ENCODE measurements at regions not wholly inside any gene's neighbourhood (a gene's known extent, or its start where the extent isn't known, plus 50 kb on each side); places are given as distances from the start of the nearest gene placed in this dataset.

DNA sequence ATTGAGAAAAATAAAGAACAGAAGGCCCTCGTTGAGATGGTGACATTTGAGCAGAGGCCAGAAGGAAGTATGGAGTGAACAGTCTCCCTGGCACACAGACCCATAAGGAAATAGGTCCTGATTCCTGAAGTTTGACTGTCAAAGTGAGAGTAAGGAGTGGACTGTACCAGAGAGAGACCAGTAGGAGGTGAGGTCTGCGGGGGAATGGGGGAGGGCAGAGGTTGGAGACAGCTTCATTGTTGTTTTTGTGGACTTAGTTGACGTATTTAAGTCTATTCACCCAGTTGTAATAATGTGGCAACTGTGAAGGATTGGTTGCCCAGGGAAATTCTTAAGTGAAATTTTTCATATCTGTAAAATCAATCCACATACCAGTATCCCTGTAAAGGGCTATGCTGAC is 110.7 kb downstream of the TFAP2B start:
- no peak overlapping the region for H3K4me2 ChIP-seq
- Mint-ChIP-seq H3K27ac (no peak overlapping the region), H3K4me1 (peaks cover 6% of the 10 kb centered on the region; the same call in 2 of the 3 replicates), H3K27me3 (ENCODE audit: insufficient read depth, low read depth, poor library complexity) (no peaks in the 10 kb centered on the region), H3K36me3 (ENCODE audit: low read depth) (no peaks in the 10 kb centered on the region), H3K9me3 (no peaks in the 10 kb centered on the region), H3K4me3 (no peak overlapping the region)
- H3K27ac ChIP-seq (ENCODE audit: low read depth) = no peak overlapping the region
- H3F3A ChIP-seq (replicated peaks; ENCODE audit: low read depth) = no peaks in the 10 kb centered on the region
- no peaks in the 10 kb centered on the region for H3K27me3 ChIP-seq (ENCODE audit: insufficient read depth)
- H3K4me3 ChIP-seq = no peak overlapping the region
- no peaks in the 10 kb centered on the region for H3K36me3 ChIP-seq (ENCODE audit: insufficient read depth)
- ATAC-seq (peak; percentile 39; the same call in 2 of the 3 replicates), DNase-seq (ENCODE audit: low spot score) (peak; percentile 6)
- no peaks in the 10 kb centered on the region for H3K79me2 ChIP-seq (replicated peaks; ENCODE audit: insufficient read depth)
- no peaks in the 10 kb centered on the region for H4K20me1 ChIP-seq (replicated peaks; ENCODE audit: insufficient read depth)
- no peak for TF ChIP-seq STAT1 (IDR thresholded peaks at IDR 0.05; ENCODE audit: unreplicated experiment)
- no peak for TF ChIP-seq ZNF114 (CRISPR knock-in tag; IDR thresholded peaks at IDR 0.05)
- no peak for TF ChIP-seq CREB1 (CRISPR knock-in tag; IDR thresholded peaks at IDR 0.05; ENCODE audit: low read depth)
- TF ChIP-seq, protein P1, sequence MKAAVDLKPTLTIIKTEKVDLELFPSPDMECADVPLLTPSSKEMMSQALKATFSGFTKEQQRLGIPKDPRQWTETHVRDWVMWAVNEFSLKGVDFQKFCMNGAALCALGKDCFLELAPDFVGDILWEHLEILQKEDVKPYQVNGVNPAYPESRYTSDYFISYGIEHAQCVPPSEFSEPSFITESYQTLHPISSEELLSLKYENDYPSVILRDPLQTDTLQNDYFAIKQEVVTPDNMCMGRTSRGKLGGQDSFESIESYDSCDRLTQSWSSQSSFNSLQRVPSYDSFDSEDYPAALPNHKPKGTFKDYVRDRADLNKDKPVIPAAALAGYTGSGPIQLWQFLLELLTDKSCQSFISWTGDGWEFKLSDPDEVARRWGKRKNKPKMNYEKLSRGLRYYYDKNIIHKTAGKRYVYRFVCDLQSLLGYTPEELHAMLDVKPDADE (IDR thresholded peaks at IDR 0.05) = no peak
- TF ChIP-seq, protein P2, sequence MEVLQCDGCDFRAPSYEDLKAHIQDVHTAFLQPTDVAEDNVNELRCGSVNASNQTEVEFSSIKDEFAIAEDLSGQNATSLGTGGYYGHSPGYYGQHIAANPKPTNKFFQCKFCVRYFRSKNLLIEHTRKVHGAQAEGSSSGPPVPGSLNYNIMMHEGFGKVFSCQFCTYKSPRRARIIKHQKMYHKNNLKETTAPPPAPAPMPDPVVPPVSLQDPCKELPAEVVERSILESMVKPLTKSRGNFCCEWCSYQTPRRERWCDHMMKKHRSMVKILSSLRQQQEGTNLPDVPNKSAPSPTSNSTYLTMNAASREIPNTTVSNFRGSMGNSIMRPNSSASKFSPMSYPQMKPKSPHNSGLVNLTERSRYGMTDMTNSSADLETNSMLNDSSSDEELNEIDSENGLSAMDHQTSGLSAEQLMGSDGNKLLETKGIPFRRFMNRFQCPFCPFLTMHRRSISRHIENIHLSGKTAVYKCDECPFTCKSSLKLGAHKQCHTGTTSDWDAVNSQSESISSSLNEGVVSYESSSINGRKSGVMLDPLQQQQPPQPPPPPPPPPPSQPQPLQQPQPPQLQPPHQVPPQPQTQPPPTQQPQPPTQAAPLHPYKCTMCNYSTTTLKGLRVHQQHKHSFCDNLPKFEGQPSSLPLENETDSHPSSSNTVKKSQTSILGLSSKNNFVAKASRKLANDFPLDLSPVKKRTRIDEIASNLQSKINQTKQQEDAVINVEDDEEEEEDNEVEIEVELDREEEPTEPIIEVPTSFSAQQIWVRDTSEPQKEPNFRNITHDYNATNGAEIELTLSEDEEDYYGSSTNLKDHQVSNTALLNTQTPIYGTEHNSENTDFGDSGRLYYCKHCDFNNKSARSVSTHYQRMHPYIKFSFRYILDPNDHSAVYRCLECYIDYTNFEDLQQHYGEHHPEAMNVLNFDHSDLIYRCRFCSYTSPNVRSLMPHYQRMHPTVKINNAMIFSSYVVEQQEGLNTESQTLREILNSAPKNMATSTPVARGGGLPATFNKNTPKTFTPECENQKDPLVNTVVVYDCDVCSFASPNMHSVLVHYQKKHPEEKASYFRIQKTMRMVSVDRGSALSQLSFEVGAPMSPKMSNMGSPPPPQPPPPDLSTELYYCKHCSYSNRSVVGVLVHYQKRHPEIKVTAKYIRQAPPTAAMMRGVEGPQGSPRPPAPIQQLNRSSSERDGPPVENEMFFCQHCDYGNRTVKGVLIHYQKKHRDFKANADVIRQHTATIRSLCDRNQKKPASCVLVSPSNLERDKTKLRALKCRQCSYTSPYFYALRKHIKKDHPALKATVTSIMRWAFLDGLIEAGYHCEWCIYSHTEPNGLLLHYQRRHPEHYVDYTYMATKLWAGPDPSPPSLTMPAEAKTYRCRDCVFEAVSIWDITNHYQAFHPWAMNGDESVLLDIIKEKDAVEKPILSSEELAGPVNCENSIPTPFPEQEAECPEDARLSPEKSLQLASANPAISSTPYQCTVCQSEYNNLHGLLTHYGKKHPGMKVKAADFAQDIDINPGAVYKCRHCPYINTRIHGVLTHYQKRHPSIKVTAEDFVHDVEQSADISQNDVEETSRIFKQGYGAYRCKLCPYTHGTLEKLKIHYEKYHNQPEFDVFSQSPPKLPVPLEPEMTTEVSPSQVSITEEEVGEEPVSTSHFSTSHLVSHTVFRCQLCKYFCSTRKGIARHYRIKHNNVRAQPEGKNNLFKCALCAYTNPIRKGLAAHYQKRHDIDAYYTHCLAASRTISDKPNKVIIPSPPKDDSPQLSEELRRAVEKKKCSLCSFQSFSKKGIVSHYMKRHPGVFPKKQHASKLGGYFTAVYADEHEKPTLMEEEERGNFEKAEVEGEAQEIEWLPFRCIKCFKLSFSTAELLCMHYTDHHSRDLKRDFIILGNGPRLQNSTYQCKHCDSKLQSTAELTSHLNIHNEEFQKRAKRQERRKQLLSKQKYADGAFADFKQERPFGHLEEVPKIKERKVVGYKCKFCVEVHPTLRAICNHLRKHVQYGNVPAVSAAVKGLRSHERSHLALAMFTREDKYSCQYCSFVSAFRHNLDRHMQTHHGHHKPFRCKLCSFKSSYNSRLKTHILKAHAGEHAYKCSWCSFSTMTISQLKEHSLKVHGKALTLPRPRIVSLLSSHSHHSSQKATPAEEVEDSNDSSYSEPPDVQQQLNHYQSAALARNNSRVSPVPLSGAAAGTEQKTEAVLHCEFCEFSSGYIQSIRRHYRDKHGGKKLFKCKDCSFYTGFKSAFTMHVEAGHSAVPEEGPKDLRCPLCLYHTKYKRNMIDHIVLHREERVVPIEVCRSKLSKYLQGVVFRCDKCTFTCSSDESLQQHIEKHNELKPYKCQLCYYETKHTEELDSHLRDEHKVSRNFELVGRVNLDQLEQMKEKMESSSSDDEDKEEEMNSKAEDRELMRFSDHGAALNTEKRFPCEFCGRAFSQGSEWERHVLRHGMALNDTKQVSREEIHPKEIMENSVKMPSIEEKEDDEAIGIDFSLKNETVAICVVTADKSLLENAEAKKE (CRISPR knock-in tag; IDR thresholded peaks at IDR 0.05) = no peak
- TF ChIP-seq POLR2AphosphoS5 (IDR thresholded peaks at IDR 0.05; ENCODE audit: low read depth) = no peak
- TF ChIP-seq JUNB (IDR thresholded peaks at IDR 0.05; ENCODE audit: unreplicated experiment) = no peak
- no peak for TF ChIP-seq NANOG (IDR thresholded peaks at IDR 0.05; ENCODE audit: borderline replicate concordance)
- no peak for TF ChIP-seq ZNF331 (CRISPR knock-in tag; IDR thresholded peaks at IDR 0.05; ENCODE audit: low read depth)
- TF ChIP-seq EZH2phosphoT487 (IDR thresholded peaks at IDR 0.05; ENCODE audit: unreplicated experiment) = no peak
- TF ChIP-seq EZH2 (IDR thresholded peaks at IDR 0.05; ENCODE audit: low read depth, unreplicated experiment) = no peak
- TF ChIP-seq, protein P3, sequence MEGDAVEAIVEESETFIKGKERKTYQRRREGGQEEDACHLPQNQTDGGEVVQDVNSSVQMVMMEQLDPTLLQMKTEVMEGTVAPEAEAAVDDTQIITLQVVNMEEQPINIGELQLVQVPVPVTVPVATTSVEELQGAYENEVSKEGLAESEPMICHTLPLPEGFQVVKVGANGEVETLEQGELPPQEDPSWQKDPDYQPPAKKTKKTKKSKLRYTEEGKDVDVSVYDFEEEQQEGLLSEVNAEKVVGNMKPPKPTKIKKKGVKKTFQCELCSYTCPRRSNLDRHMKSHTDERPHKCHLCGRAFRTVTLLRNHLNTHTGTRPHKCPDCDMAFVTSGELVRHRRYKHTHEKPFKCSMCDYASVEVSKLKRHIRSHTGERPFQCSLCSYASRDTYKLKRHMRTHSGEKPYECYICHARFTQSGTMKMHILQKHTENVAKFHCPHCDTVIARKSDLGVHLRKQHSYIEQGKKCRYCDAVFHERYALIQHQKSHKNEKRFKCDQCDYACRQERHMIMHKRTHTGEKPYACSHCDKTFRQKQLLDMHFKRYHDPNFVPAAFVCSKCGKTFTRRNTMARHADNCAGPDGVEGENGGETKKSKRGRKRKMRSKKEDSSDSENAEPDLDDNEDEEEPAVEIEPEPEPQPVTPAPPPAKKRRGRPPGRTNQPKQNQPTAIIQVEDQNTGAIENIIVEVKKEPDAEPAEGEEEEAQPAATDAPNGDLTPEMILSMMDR (conservative IDR thresholded peaks at IDR 0.05; ENCODE audit: low read depth in 2 of 2) = no peak
- TF ChIP-seq, protein P4, sequence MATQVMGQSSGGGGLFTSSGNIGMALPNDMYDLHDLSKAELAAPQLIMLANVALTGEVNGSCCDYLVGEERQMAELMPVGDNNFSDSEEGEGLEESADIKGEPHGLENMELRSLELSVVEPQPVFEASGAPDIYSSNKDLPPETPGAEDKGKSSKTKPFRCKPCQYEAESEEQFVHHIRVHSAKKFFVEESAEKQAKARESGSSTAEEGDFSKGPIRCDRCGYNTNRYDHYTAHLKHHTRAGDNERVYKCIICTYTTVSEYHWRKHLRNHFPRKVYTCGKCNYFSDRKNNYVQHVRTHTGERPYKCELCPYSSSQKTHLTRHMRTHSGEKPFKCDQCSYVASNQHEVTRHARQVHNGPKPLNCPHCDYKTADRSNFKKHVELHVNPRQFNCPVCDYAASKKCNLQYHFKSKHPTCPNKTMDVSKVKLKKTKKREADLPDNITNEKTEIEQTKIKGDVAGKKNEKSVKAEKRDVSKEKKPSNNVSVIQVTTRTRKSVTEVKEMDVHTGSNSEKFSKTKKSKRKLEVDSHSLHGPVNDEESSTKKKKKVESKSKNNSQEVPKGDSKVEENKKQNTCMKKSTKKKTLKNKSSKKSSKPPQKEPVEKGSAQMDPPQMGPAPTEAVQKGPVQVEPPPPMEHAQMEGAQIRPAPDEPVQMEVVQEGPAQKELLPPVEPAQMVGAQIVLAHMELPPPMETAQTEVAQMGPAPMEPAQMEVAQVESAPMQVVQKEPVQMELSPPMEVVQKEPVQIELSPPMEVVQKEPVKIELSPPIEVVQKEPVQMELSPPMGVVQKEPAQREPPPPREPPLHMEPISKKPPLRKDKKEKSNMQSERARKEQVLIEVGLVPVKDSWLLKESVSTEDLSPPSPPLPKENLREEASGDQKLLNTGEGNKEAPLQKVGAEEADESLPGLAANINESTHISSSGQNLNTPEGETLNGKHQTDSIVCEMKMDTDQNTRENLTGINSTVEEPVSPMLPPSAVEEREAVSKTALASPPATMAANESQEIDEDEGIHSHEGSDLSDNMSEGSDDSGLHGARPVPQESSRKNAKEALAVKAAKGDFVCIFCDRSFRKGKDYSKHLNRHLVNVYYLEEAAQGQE (IDR thresholded peaks at IDR 0.05; ENCODE audit: unreplicated experiment) = no peak
- H3K4me1 ChIP-seq (ENCODE audit: insufficient read depth) = peaks cover 4% of the 10 kb centered on the region; the same call in 1 of the 2 replicates
- no peaks in the 10 kb centered on the region for H3K9me2 ChIP-seq (ENCODE audit: insufficient read depth)
- H2AFZ ChIP-seq = peak overlapping the region; percentile 61; the same call in 1 of the 2 replicates
